ENCODE measurements at regions not wholly inside any gene's neighbourhood (a gene's known extent, or its start where the extent isn't known, plus 50 kb on each side); places are given as distances from the start of the nearest gene placed in this dataset.

GRCh38 chr3:23701716-23702597 lies 103.8 kb upstream of the UBE2E1 start:
- TF ChIP-seq CTCF (conservative IDR thresholded peaks at IDR 0.05; ENCODE audit: low read depth, low read length): no peak
- no peak for DNase-seq (ENCODE audit: low read depth)

GRCh38 chr3:23704298-23704697 lies 101.5 kb upstream of the UBE2E1 start:
- no peak overlapping the region for H3K4me3 ChIP-seq (ENCODE audit: low read length)
- no peak for DNase-seq (ENCODE audit: low read depth)

More at GRCh38 chr3:23701716-23702597, 103.8 kb upstream of the UBE2E1 start:
- H3K4me3 ChIP-seq (ENCODE audit: low read length): no peak overlapping the region

GRCh38 chr3:23706111-23706510 lies 99.6 kb upstream of the UBE2E1 start:
- no peak for TF ChIP-seq CTCF (conservative IDR thresholded peaks at IDR 0.05; ENCODE audit: low read depth, low read length)
- H3K4me3 ChIP-seq (ENCODE audit: low read length): no peak overlapping the region
- DNase-seq (ENCODE audit: low read depth): no peak

More at GRCh38 chr3:23704298-23704697, 101.5 kb upstream of the UBE2E1 start:
- TF ChIP-seq CTCF (conservative IDR thresholded peaks at IDR 0.05; ENCODE audit: low read depth, low read length): no peak

GRCh38 chr3:23709987-23710386 lies 95.8 kb upstream of the UBE2E1 start:
- no peak for TF ChIP-seq CTCF (conservative IDR thresholded peaks at IDR 0.05; ENCODE audit: low read depth, low read length)
- H3K4me3 ChIP-seq (ENCODE audit: low read length): no peak overlapping the region
- no peak for DNase-seq (ENCODE audit: low read depth)

- DNase-seq (ENCODE audit: low read depth): no peak
Measured at GRCh38 chr3:23710555-23710954, 95.2 kb upstream of the UBE2E1 start.

GRCh38 chr3:23711916-23712494 lies 93.8 kb upstream of the UBE2E1 start:
- no peak for DNase-seq (ENCODE audit: low read depth)
- no peak overlapping the region for H3K4me3 ChIP-seq (ENCODE audit: low read length)

More at GRCh38 chr3:23710555-23710954, 95.2 kb upstream of the UBE2E1 start:
- no peak overlapping the region for H3K4me3 ChIP-seq (ENCODE audit: low read length)
- TF ChIP-seq CTCF (conservative IDR thresholded peaks at IDR 0.05; ENCODE audit: low read depth, low read length): no peak

More at GRCh38 chr3:23711916-23712494, 93.8 kb upstream of the UBE2E1 start:
- no peak for TF ChIP-seq CTCF (conservative IDR thresholded peaks at IDR 0.05; ENCODE audit: low read depth, low read length)

Data from retinal pigment epithelial cell (primary cell).